Spleen (tissue), 11 donors: ENCODE measurements at regions not wholly inside any gene's neighbourhood (a gene's known extent, or its start where the extent isn't known, plus 50 kb on each side); places are given as distances from the start of the nearest gene placed in this dataset.
"Not testable (repeated sequence)": the region's sequence is repeated elsewhere in the genome, so short reads cannot be mapped to it uniquely, and the experiment has no call there.

Experiments used
- DNase-seq: peaks from one replicate; pipeline ENCODE4 v3.0.0-alpha.2; 2020
- H3K27ac ChIP-seq, 8 donors: fragments of 200-600 bp; sonication (generic) in 7 of 8; 1 replicate in 4 of 8; 2 replicates in 4 of 8; pipeline versions ENCODE4 v1.5.0 to v1.8.0; 2016 to 2021; ENCODE audit warnings: inconsistent platforms in 4 of 8, mild to moderate bottlenecking in 4 of 8, moderate library complexity in 1 of 8
- H3K27me3 ChIP-seq, 7 donors: fragments of 200-600 bp; sonication (generic) in 6 of 7; replicated peaks in 1 of 7; 1 replicate in 4 of 7; 2 replicates in 3 of 7; pipeline versions ENCODE4 v1.5.0 to v1.8.0; 2016 to 2021; ENCODE audit warnings: inconsistent platforms in 3 of 7, mild to moderate bottlenecking in 1 of 7
- H3K36me3 ChIP-seq, 6 donors: fragments of 200-600 bp; sonication (generic) in 5 of 6; 1 replicate in 4 of 6; 2 replicates in 2 of 6; pipeline versions ENCODE4 v1.5.0 to v1.8.0; 2016 to 2021; ENCODE audit warnings: inconsistent platforms in 2 of 6
- H3K4me1 ChIP-seq, 6 donors: fragments of 200-600 bp; sonication (generic) in 5 of 6; 1 replicate in 3 of 6; 2 replicates in 3 of 6; pipeline versions ENCODE4 v1.5.0 to v1.8.0; 2016 to 2021; ENCODE audit warnings: inconsistent platforms in 3 of 6
- H3K4me3 ChIP-seq, 8 donors: fragments of 200-600 bp; sonication (generic) in 7 of 8; 1 replicate in 4 of 8; 2 replicates in 4 of 8; pipeline versions ENCODE4 v1.5.0 to v1.8.0; 2016 to 2021; ENCODE audit warnings: inconsistent platforms in 4 of 8, mild to moderate bottlenecking in 4 of 8, moderate library complexity in 2 of 8
- H3K9me3 ChIP-seq, 8 donors: fragments of 200-600 bp; sonication (generic) in 7 of 8; 1 replicate in 4 of 8; 2 replicates in 4 of 8; pipeline versions ENCODE4 v1.5.0 to v1.8.0; 2016 to 2021; ENCODE audit warnings: inconsistent platforms in 4 of 8
- CTCF ChIP-seq, 11 experiments: fragments of 200-600 bp in 7 of 11; fragments of 450-650 bp in 4 of 11; sonication (generic) in 4 of 11; IDR thresholded peaks in 8 of 11; conservative IDR thresholded peaks in 3 of 11; 1 replicate in 7 of 11; 2 replicates in 4 of 11; pipeline versions ENCODE4 v1.4.0 to v1.8.0; 2016 to 2021; ENCODE audit warnings: antibody characterized with exemption in 11 of 11, inconsistent platforms in 4 of 11, mild to moderate bottlenecking in 1 of 11
- POLR2A ChIP-seq, 3 donors: fragments of 450-650 bp; IDR thresholded peaks; one replicate each; pipeline ENCODE4 v1.5.1; 2017; ENCODE audit warnings: antibody characterized with exemption in 3 of 3, mild to moderate bottlenecking in 1 of 3
- POLR2AphosphoS5 ChIP-seq, 3 donors: sonication (generic); formaldehyde crosslinking; IDR thresholded peaks; one replicate each; pipeline ENCODE4 v1.5.1; 2017; ENCODE audit warnings: antibody characterized with exemption in 3 of 3
- WGBS, 5 donors: extraction: QIAGEN DNeasy Blood & Tissue Kit in 3 of 5; methylation state at CpG; one replicate each; pipeline versions ENCODE4 v1.1.5 to v1.1.7; 2013 to 2018; 5-methylcytosine and 5-hydroxymethylcytosine counted together
- intact Hi-C: fragments of 100-400 bp; cut with DNase I; formaldehyde crosslinking; loops from one replicate; pipeline ENCODE4 v1.15.0; 2023; ENCODE audit warnings: low total_unique reads
- donor health status: healthy with polysubstance abuse.
- donor health status: DM: no; HTN: no; CAD: no; lungs with moderate emphysema.
- donor health status: DM: no; HTN: no; CAD: no.
- donor health status: Bipolar disorder and iron deficiency.
- donor health status: healthy.
- donor health status: DM: no; HTN: no; CAD: no.
- donor health status: DM: yes; HTN: yes; CAD: no.

DNA sequence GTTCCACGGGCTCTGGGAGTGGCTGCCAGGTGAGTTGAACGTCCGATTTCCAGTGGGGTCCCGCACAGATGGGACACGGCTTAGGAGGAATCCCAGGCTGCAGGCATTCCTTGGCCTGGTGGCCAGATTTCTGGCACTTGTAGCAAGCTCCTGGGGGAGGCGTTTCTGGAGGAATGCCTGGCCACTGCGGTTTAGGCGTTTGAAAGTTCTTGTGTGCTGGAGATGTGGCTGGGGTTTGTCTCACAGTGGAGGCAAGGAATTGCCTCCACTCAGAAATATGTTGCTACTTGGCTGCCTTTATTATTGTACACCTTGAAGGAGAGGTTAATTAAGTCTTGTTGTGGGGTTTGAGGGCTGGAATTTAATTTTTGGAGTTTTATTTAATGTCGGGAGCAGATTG is 583.3 kb upstream of the MDGA2 start:
- intact Hi-C loops, H3K36me3 ChIP-seq, H3K4me1 ChIP-seq, H3K9me3 ChIP-seq, DNase-seq, H3K4me3 ChIP-seq, H3K27me3 ChIP-seq, H3K27ac ChIP-seq: not testable (repeated sequence)
- 80 to 91% (median 85%) methylated on average over 8 to 9 of the region's 9 CpGs for WGBS, 5 donors

DNA sequence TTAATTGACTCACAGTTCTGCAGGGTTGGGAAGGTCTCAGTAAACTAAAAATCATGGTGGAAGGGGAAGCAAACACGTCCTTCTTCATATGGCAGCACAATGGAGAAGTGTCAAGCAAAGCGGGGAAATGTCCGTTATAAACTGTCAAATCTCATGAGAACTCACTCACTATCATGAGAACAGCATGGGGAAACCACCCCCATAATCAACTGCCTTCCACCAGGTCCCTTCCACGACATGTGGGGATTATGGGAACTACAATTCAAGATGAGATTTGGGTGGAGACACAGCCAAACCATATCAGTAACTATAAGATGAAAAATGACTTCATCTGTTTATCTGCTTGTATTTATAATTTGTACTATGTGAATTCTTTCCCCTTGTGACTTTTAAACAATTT is 577.6 kb upstream of the MDGA2 start:
- intact Hi-C loops, result no loop called here
- H3K4me3 ChIP-seq, result no peak overlapping the region
- TF ChIP-seq POLR2A (IDR thresholded peaks at IDR 0.05), result no peak
- TF ChIP-seq CTCF (IDR thresholded peaks at IDR 0.05 in 8 of 11, conservative IDR thresholded peaks at IDR 0.05 in 3 of 11), result no peak
- TF ChIP-seq POLR2AphosphoS5 (IDR thresholded peaks at IDR 0.05), result no peak
- H3K27ac ChIP-seq, result no peak overlapping the region
- no peaks in the 10 kb centered on the region for H3K36me3 ChIP-seq
- H3K4me1 ChIP-seq, result no peaks in the 10 kb centered on the region
- H3K27me3 ChIP-seq, result no peaks in the 10 kb centered on the region
- no peak for DNase-seq
- H3K9me3 ChIP-seq, result no peaks in the 10 kb centered on the region
- WGBS, 5 donors, result 74 to 81% (median 80%) methylated on average over 4 of the region's 4 CpGs

DNA sequence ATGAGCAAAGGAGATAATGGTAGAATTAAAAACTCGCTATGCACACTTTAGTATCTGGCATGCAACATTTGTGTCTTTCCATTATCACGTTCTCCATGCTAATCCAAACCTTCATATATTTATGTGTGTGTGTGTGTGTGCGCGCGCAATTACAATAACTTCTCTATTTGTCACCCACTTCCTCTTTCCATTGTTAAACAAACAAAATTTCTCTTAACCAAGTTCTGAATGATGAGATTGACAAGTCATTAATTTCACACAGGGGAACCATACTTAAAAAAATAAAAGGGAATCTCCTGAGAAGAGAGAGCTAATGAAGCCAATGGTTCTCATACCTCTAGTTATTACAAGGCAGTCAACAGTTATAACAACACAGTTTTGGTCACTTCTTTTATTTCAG is 575.9 kb upstream of the MDGA2 start:
- H3K4me3 ChIP-seq, result no peak overlapping the region
- 35 to 56% (median 48%) methylated on average over 5 of the region's 5 CpGs for WGBS, 5 donors
- H3K36me3 ChIP-seq, result no peaks in the 10 kb centered on the region
- no peak for TF ChIP-seq POLR2AphosphoS5 (IDR thresholded peaks at IDR 0.05)
- TF ChIP-seq CTCF (IDR thresholded peaks at IDR 0.05 in 8 of 11, conservative IDR thresholded peaks at IDR 0.05 in 3 of 11), result no peak
- TF ChIP-seq POLR2A (IDR thresholded peaks at IDR 0.05), result no peak
- H3K27me3 ChIP-seq, result no peaks in the 10 kb centered on the region
- no peak overlapping the region for H3K27ac ChIP-seq
- H3K4me1 ChIP-seq, result no peaks in the 10 kb centered on the region
- no peak for DNase-seq
- no peaks in the 10 kb centered on the region for H3K9me3 ChIP-seq
- intact Hi-C loops, result no loop called here

- Histone ChIP-seq H3K4me3 (no peak overlapping the region), H3K27me3 (no peaks in the 10 kb centered on the region), H3K27ac (no peak overlapping the region), H3K36me3 (no peaks in the 10 kb centered on the region), H3K4me1 (no peaks in the 10 kb centered on the region), H3K9me3 (no peaks in the 10 kb centered on the region)
- intact Hi-C loops, result no loop called here
- TF ChIP-seq CTCF (IDR thresholded peaks at IDR 0.05 in 8 of 11, conservative IDR thresholded peaks at IDR 0.05 in 3 of 11) (no peak), POLR2AphosphoS5 (IDR thresholded peaks at IDR 0.05) (no peak), POLR2A (IDR thresholded peaks at IDR 0.05) (no peak)
- DNase-seq, result no peak
- 68 to 78% (median 74%) methylated on average over 5 of the region's 5 CpGs for WGBS, 5 donors
These were observed 575.2 kb upstream of the MDGA2 start for GRCh38 chr14:48250575-48250974.

GRCh38 chr14:48247977-48248376 is 572.6 kb upstream of the MDGA2 start:
- Histone ChIP-seq H3K9me3 (no peaks in the 10 kb centered on the region), H3K27me3 (no peaks in the 10 kb centered on the region), H3K4me1 (no peaks in the 10 kb centered on the region), H3K4me3 (no peak overlapping the region), H3K36me3 (no peaks in the 10 kb centered on the region), H3K27ac (no peak overlapping the region)
- no peak for DNase-seq
- intact Hi-C loops, result no loop called here
- no peak for TF ChIP-seq POLR2A (IDR thresholded peaks at IDR 0.05)
- no peak for TF ChIP-seq POLR2AphosphoS5 (IDR thresholded peaks at IDR 0.05)
- no peak for TF ChIP-seq CTCF (IDR thresholded peaks at IDR 0.05 in 8 of 11, conservative IDR thresholded peaks at IDR 0.05 in 3 of 11)
- 39 to 50% (median 43%) methylated on average over 2 of the region's 2 CpGs for WGBS, 5 donors
